C4-2B (cell line): ENCODE measurements at regions not wholly inside any gene's neighbourhood (a gene's known extent, or its start where the extent isn't known, plus 50 kb on each side); places are given as distances from the start of the nearest gene placed in this dataset.

Experiments used
- ZFX ChIP-seq: fragments of 450-650 bp; IDR thresholded peaks from 2 replicates; pipeline ENCODE4 v1.6.1; 2017
- TF ChIP-seq, protein P1 (sequence below): fragments of 450-650 bp; conservative IDR thresholded peaks from 2 replicates; pipeline ENCODE4 v1.5.1; 2017; ENCODE audit warnings: mild to moderate bottlenecking

DNA sequence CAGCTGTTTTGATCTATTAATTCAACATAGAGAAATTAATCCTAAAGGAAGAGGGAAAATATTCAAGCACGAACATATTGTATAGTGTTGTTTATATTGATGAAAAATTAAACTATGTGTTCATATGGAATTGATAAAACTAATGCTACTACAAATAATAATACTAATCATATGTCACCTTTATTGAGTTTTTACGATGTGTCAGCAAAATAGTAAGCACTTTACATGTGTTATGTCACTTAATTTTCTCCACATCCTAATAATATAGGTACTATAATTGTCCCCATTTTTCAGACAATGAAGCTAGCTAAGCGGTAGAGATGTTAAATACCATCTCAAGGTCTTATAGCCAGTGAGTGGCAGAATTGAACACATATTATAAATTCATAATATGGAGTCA is 2008.5 kb upstream of the WWC1 start:
- TF ChIP-seq, protein P1, sequence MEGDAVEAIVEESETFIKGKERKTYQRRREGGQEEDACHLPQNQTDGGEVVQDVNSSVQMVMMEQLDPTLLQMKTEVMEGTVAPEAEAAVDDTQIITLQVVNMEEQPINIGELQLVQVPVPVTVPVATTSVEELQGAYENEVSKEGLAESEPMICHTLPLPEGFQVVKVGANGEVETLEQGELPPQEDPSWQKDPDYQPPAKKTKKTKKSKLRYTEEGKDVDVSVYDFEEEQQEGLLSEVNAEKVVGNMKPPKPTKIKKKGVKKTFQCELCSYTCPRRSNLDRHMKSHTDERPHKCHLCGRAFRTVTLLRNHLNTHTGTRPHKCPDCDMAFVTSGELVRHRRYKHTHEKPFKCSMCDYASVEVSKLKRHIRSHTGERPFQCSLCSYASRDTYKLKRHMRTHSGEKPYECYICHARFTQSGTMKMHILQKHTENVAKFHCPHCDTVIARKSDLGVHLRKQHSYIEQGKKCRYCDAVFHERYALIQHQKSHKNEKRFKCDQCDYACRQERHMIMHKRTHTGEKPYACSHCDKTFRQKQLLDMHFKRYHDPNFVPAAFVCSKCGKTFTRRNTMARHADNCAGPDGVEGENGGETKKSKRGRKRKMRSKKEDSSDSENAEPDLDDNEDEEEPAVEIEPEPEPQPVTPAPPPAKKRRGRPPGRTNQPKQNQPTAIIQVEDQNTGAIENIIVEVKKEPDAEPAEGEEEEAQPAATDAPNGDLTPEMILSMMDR, result no peak
- TF ChIP-seq ZFX, result no peak
